ENCODE measurements at regions not wholly inside any gene's neighbourhood (a gene's known extent, or its start where the extent isn't known, plus 50 kb on each side); places are given as distances from the start of the nearest gene placed in this dataset.

- intact Hi-C loops (cut with DNase I), result no loop called here
- H3K36me3 ChIP-seq, result no peaks in the 10 kb centered on the region
- no peaks in the 10 kb centered on the region for H3K27me3 ChIP-seq (ENCODE audit: low read depth)
- peaks cover 10% of the 10 kb centered on the region for H3K4me1 ChIP-seq
- H3K27ac ChIP-seq, result no peak overlapping the region
- DNase-seq (no peak), ATAC-seq (no peak)
- no peak overlapping the region for H3K4me3 ChIP-seq
- no peak for TF ChIP-seq CTCF (IDR thresholded peaks at IDR 0.05)
- no peaks in the 10 kb centered on the region for H3K9me3 ChIP-seq
These were observed 372.8 kb downstream of the PLK2 start for GRCh38 chr5:58087123-58087522.

- H3K27me3 ChIP-seq (ENCODE audit: low read depth), result no peaks in the 10 kb centered on the region
These were observed 374.1 kb downstream of the PLK2 start for GRCh38 chr5:58085800-58086199.

GRCh38 chr5:58081435-58081834 lies 378.5 kb downstream of the PLK2 start:
- intact Hi-C loops (cut with DNase I), result no loop called here
- H3K27ac ChIP-seq, result no peak overlapping the region
- DNase-seq, result no peak
- TF ChIP-seq CTCF (IDR thresholded peaks at IDR 0.05), result no peak
- H3K36me3 ChIP-seq, result no peaks in the 10 kb centered on the region
- H3K4me1 ChIP-seq, result peaks cover 13% of the 10 kb centered on the region
- no peaks in the 10 kb centered on the region for H3K9me3 ChIP-seq
- ATAC-seq, result no peak
- no peak overlapping the region for H3K4me3 ChIP-seq
- no peaks in the 10 kb centered on the region for H3K27me3 ChIP-seq (ENCODE audit: low read depth)

More at GRCh38 chr5:58085800-58086199, 374.1 kb downstream of the PLK2 start:
- H3K36me3 ChIP-seq, result no peaks in the 10 kb centered on the region
- ATAC-seq (no peak), DNase-seq (no peak)
- H3K4me1 ChIP-seq, result peaks cover 10% of the 10 kb centered on the region
- TF ChIP-seq CTCF (IDR thresholded peaks at IDR 0.05), result no peak
- no peak overlapping the region for H3K27ac ChIP-seq
- intact Hi-C loops (cut with DNase I), result no loop called here
- no peaks in the 10 kb centered on the region for H3K9me3 ChIP-seq
- H3K4me3 ChIP-seq, result no peak overlapping the region

GRCh38 chr5:58080573-58080972 lies 379.3 kb downstream of the PLK2 start:
- Histone ChIP-seq H3K4me3 (no peak overlapping the region), H3K9me3 (no peaks in the 10 kb centered on the region), H3K27me3 (ENCODE audit: low read depth) (no peaks in the 10 kb centered on the region), H3K4me1 (peaks cover 13% of the 10 kb centered on the region), H3K36me3 (no peaks in the 10 kb centered on the region), H3K27ac (no peak overlapping the region)
- ATAC-seq, result no peak
- DNase-seq, result no peak
- intact Hi-C loops (cut with DNase I), result no loop called here
- no peak for TF ChIP-seq CTCF (IDR thresholded peaks at IDR 0.05)

- DNase-seq (no peak), ATAC-seq (no peak)
- Histone ChIP-seq H3K9me3 (no peaks in the 10 kb centered on the region), H3K36me3 (no peaks in the 10 kb centered on the region), H3K4me3 (no peak overlapping the region), H3K27ac (no peak overlapping the region), H3K27me3 (ENCODE audit: low read depth) (no peaks in the 10 kb centered on the region), H3K4me1 (peaks cover 13% of the 10 kb centered on the region)
- no peak for TF ChIP-seq CTCF (IDR thresholded peaks at IDR 0.05)
- intact Hi-C loops (cut with DNase I), result no loop called here
These were observed 381.9 kb downstream of the PLK2 start for GRCh38 chr5:58077966-58078365.

GRCh38 chr5:58077416-58077815 lies 382.5 kb downstream of the PLK2 start:
- Histone ChIP-seq H3K9me3 (no peaks in the 10 kb centered on the region), H3K36me3 (no peaks in the 10 kb centered on the region), H3K27me3 (ENCODE audit: low read depth) (no peaks in the 10 kb centered on the region), H3K4me3 (no peak overlapping the region), H3K27ac (no peak overlapping the region), H3K4me1 (peaks cover 17% of the 10 kb centered on the region)
- no peak for TF ChIP-seq CTCF (IDR thresholded peaks at IDR 0.05)
- no peak for ATAC-seq
- intact Hi-C loops (cut with DNase I), result no loop called here
- no peak for DNase-seq

All from lower lobe of right lung (tissue), 2 donors.